ENCODE measurements at regions not wholly inside any gene's neighbourhood (a gene's known extent, or its start where the extent isn't known, plus 50 kb on each side); places are given as distances from the start of the nearest gene placed in this dataset.

- TF ChIP-seq ZNF274 (IDR thresholded peaks at IDR 0.05; ENCODE audit: low read depth, low read length), result no peak
- TF ChIP-seq YY1 (IDR thresholded peaks at IDR 0.05; ENCODE audit: insufficient read depth, insufficient read length), result no peak
Observed at GRCh38 chr1:38240618-38241017, 194.0 kb upstream of the POU3F1 start.
